DOHH2 (cell line): ENCODE measurements at regions not wholly inside any gene's neighbourhood (a gene's known extent, or its start where the extent isn't known, plus 50 kb on each side); places are given as distances from the start of the nearest gene placed in this dataset.
"Not testable (repeated sequence)": the region's sequence is repeated elsewhere in the genome, so short reads cannot be mapped to it uniquely, and the experiment has no call there.

ENCODE experiments used
- CTCF ChIP-seq: fragments of 200-600 bp; sonication (generic); IDR thresholded peaks from one replicate; pipeline ENCODE4 v1.5.1; 2014; ENCODE audit warnings: antibody characterized with exemption, mild to moderate bottlenecking, low read depth, low read length; ENCODE audit not compliant: poor library complexity, severe bottlenecking
- EZH2phosphoT487 ChIP-seq: fragments of 200-600 bp; sonication (generic); IDR thresholded peaks from 2 replicates; pipeline ENCODE4 v1.6.1; 2017; ENCODE audit warnings: borderline replicate concordance, mild to moderate bottlenecking, antibody characterized with exemption, low read length, moderate library complexity, mixed read lengths

- TF ChIP-seq CTCF, EZH2phosphoT487: not testable (repeated sequence)
Observed at GRCh38 chr6:28687309-28687981, 161.8 kb downstream of the GPX5 start.
